NOMO-1 (cell line): ENCODE measurements at regions not wholly inside any gene's neighbourhood (a gene's known extent, or its start where the extent isn't known, plus 50 kb on each side); places are given as distances from the start of the nearest gene placed in this dataset.

ENCODE experiments used
- DNase-seq, 2 experiments: peaks; one replicate each; lab custom pipeline; 2025; ENCODE audit not compliant: unreplicated experiment in 2 of 2; lab: John Stamatoyannopoulos, UW

GRCh38 chr10:10901906-10902305 is 115.8 kb upstream of the CELF2 start:
- peak in 1 of 2 experiments; percentile 42 for DNase-seq

GRCh38 chr10:10902951-10903350 is 114.7 kb upstream of the CELF2 start:
- no peak for DNase-seq

DNA sequence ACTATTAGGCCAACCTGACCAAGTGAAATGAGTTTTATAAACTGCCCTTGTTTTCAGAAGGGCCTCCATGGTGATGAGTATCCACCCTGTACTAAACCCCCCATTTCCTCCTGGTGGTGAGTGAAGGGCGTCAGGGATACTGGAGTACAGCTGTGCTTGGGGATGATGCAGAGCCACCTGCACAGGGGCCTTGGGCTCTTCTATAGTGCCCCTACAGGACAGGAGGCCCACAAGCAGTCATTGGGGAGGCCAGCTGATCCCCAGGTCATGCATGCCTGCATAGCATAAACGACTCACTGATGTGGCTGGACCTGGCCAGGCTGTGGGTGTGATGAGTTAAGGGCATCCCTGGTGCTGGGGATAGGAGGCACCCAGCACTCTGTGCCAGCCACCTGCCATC is 114.1 kb upstream of the CELF2 start:
- no peak for DNase-seq

DNA sequence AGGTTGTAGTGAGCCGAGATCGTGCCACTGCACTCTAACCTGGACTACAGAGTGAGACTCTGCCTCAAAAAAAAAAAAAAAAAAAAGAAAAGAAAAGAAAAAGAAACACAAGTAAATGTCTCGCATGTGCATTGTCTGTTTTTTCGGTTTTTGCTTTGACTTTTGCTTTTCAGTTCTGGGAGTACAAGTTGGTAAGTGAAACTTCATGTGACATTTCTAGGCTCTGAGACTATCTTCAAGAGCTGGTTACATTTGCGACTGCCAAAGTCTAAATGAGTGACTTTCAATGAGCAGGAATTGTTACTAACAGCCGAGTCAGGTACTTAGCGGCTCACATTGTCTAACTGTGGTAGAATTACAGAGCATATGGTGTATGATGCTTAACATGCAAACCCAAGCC is 107.0 kb upstream of the CELF2 start:
- no peak for DNase-seq

GRCh38 chr10:10911035-10911434 is 106.6 kb upstream of the CELF2 start:
- no peak for DNase-seq

- DNase-seq: peak; percentile 65 to 89
These were observed 106.2 kb upstream of the CELF2 start for GRCh38 chr10:10911471-10911921.

DNA sequence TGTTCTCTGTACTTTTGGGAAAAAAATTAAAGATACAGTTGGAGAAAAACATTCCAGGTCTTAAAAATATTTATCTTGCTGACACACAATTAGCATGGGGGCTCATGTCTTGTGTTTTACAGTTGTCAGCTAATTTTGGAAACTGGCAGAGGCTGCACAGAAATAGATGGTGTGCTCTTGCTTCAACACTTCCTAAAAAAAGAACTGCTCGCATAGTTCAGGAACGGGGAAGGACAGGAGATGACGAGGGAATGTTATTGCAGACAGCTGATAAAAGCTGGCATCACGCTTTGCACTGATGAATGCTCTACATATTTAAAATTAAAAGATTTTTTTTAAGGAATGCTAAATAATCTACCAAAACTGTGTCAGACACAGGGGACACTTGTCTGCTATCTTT is 103.5 kb upstream of the CELF2 start:
- DNase-seq: no peak

GRCh38 chr10:10915215-10915614 is 102.5 kb upstream of the CELF2 start:
- DNase-seq: no peak

- no peak for DNase-seq
These were observed 100.6 kb upstream of the CELF2 start for GRCh38 chr10:10917031-10917430.

GRCh38 chr10:10919976-10920375 is 97.7 kb upstream of the CELF2 start:
- no peak for DNase-seq

- no peak for DNase-seq
These were observed 95.7 kb upstream of the CELF2 start for GRCh38 chr10:10921826-10922461.

GRCh38 chr10:10923029-10923651 is 94.5 kb upstream of the CELF2 start:
- no peak for DNase-seq

- DNase-seq: no peak
These were observed 92.0 kb upstream of the CELF2 start for GRCh38 chr10:10925667-10926066.

GRCh38 chr10:10927608-10928007 is 90.1 kb upstream of the CELF2 start:
- no peak for DNase-seq

DNA sequence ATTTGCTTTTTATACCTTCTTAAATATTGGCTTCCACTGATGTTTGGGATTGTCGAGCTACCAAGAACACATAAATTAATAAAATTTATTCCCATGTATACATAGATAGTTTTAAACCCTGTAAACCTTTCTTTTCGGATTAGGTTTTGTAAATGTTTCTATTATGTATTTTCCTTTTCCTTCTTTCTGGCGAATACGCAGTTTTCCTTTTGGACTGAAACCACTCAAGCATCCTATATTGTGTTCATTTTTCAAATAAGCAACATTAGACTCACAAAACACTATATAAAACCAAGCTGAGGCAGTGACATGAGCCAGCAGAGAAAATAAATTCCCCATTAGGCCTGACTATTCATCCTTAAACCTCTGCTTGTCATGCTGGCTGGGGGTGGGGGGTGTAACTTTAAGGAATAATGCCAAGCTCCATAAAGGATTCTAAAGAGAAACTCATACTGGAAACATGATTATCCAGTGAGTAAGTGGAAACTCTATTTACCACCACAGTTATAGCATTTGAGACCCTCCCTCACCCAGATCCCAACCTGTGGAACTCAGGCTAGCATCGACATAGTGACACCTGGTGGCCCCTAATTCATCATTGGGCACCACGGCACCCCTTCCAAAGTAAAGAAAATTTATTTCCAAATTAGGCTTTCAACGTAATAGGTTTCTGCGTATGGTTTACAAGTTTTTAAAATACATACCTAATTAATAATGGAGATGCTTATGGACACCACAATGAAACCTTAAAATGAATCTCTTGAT is 86.5 kb upstream of the CELF2 start:
- no peak for DNase-seq

- no peak for DNase-seq
These were observed 82.6 kb upstream of the CELF2 start for GRCh38 chr10:10935032-10935431.

- no peak for DNase-seq
These were observed 79.0 kb upstream of the CELF2 start for GRCh38 chr10:10938676-10939075.

DNA sequence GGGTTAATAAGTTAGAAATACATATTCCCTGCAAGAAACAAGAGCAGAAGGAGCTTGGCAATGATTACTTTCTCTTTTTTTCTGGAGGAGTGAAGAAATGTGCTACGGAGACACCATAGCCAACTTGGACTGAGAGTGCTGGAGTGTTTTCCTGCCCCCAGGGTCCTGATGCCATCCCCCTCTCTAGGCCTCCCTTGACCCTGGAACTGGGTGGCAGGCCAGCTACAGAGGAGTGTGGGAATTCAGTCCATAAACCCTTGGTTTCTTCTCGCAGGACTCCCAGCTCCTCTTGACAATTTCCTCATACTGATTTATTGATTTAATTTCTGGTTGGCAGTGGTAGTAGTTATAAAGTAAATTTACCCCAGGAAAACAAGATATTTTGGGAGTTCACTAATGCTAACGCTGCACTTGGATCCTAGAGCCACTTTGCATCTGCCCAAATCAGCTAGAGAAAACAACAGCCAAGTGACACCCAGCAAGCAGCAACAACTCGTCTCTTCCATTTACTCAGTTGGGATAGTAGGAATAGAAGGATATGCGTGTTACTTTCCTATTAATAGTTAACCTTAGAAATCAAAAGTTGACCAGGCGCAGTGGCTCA is 76.4 kb upstream of the CELF2 start:
- no peak for DNase-seq

GRCh38 chr10:10942441-10942840 is 75.2 kb upstream of the CELF2 start:
- DNase-seq: no peak

- no peak for DNase-seq
These were observed 71.6 kb upstream of the CELF2 start for GRCh38 chr10:10946081-10946480.

- DNase-seq: no peak
These were observed 70.9 kb upstream of the CELF2 start for GRCh38 chr10:10946801-10947200.

GRCh38 chr10:10951675-10952074 is 66.0 kb upstream of the CELF2 start:
- no peak for DNase-seq
